IMR-90 (cell line): ENCODE measurements at regions not wholly inside any gene's neighbourhood (a gene's known extent, or its start where the extent isn't known, plus 50 kb on each side); places are given as distances from the start of the nearest gene placed in this dataset.

Source experiments
- ATAC-seq: fragments of 200-7000 bp; cut with Tn5 transposase; 2 replicates; pipeline ENCODE4 v1.9.1; 2020; ENCODE audit warnings: low read depth, mild to moderate bottlenecking, moderate library complexity
- BruUV-seq: library from RNA; stranded (reverse); fragments of 400-500 nt; replicated peaks from 2 replicates; lab custom pipeline; 2021; lab: Mats Ljungman, UMichigan
- CTCF ChIA-PET: fragments of 300-600 bp; formaldehyde crosslinking; extraction: SDS; loops from one replicate; lab custom pipeline; 2021; ENCODE audit warnings: antibody characterized with exemption; lab: Yijun Ruan, JAX
- POLR2A ChIA-PET: fragments of 300-600 bp; sonication (Branson Sonifier 250); formaldehyde crosslinking; loops from one replicate; lab custom pipeline; 2022; ENCODE audit warnings: antibody characterized with exemption; ENCODE audit not compliant: unreplicated experiment; lab: Charles Lee
- DNase-seq: peaks from one replicate; pipeline ENCODE4 v3.0.0; 2013
- H2AFZ ChIP-seq: replicated peaks from 2 replicates; pipeline ENCODE3; 2013; ENCODE audit warnings: low read length, mild to moderate bottlenecking; ENCODE audit not compliant: poor library complexity
- H2AK5ac ChIP-seq: 2 replicates; pipeline ENCODE4 v1.6.1; 2013; ENCODE audit warnings: low read depth, low read length, inconsistent platforms
- H2AK9ac ChIP-seq: replicated peaks from 2 replicates; pipeline ENCODE3; 2013; ENCODE audit warnings: mild to moderate bottlenecking, low read depth, low read length, moderate library complexity; ENCODE audit not compliant: poor library complexity
- H2BK120ac ChIP-seq: 2 replicates; pipeline ENCODE4 v1.6.1; 2013; ENCODE audit warnings: low read depth, low read length, inconsistent platforms
- H2BK15ac ChIP-seq: 3 replicates; pipeline ENCODE4 v1.6.1; 2013; ENCODE audit warnings: low read depth, low read length, inconsistent platforms
- H2BK20ac ChIP-seq: 2 replicates; pipeline ENCODE4 v1.6.1; 2013; ENCODE audit warnings: low read depth, mild to moderate bottlenecking, inconsistent platforms, low read length, moderate library complexity
- H2BK5ac ChIP-seq: 2 replicates; pipeline ENCODE4 v1.6.1; 2013; ENCODE audit warnings: mild to moderate bottlenecking, low read depth, low read length, inconsistent platforms; ENCODE audit not compliant: poor library complexity, severe bottlenecking
- H3K14ac ChIP-seq: replicated peaks from 2 replicates; pipeline ENCODE4 v1.6.1; 2013; ENCODE audit warnings: low read depth, low read length, inconsistent platforms
- H3K18ac ChIP-seq: 2 replicates; pipeline ENCODE4 v1.6.1; 2013; ENCODE audit warnings: low read depth, low read length, control low read depth
- H3K23ac ChIP-seq: 2 replicates; pipeline ENCODE4 v1.6.1; 2013; ENCODE audit warnings: low read depth, low read length, inconsistent platforms
- H3K27ac ChIP-seq: 2 replicates; pipeline ENCODE4 v1.5.1; 2013; ENCODE audit warnings: mild to moderate bottlenecking, control low read depth, low read length; ENCODE audit not compliant: insufficient read depth
- H3K27me3 ChIP-seq: 2 replicates; pipeline ENCODE4 v1.6.1; 2013; ENCODE audit warnings: low read length; ENCODE audit not compliant: control insufficient read depth, insufficient read depth
- H3K36me3 ChIP-seq: 2 replicates; pipeline ENCODE4 v1.6.1; 2013; ENCODE audit warnings: low read length, mixed read lengths; ENCODE audit not compliant: control insufficient read depth, insufficient read depth
- H3K4ac ChIP-seq: 2 replicates; pipeline ENCODE4 v1.6.1; 2013; ENCODE audit warnings: low read depth, low read length, inconsistent platforms
- H3K4me1 ChIP-seq: 2 replicates; pipeline ENCODE4 v1.6.1; 2013; ENCODE audit warnings: low read length, mixed read lengths; ENCODE audit not compliant: control insufficient read depth, insufficient read depth
- H3K4me2 ChIP-seq: 2 replicates; pipeline ENCODE4 v1.6.1; 2013; ENCODE audit warnings: low read depth, mild to moderate bottlenecking, control low read depth, low read length, moderate library complexity
- H3K4me3 ChIP-seq: 2 replicates; pipeline ENCODE4 v1.5.1; 2013; ENCODE audit warnings: low read depth, mild to moderate bottlenecking, control low read depth, low read length, moderate library complexity; ENCODE audit not compliant: insufficient read depth
- H3K56ac ChIP-seq: 2 replicates; pipeline ENCODE4 v1.6.1; 2013; ENCODE audit warnings: low read length, inconsistent platforms; ENCODE audit not compliant: insufficient read depth; ENCODE audit errors: extremely low read depth
- H3K79me1 ChIP-seq, 2 experiments: 2 replicates each; pipeline ENCODE4 v1.6.1; 2013; ENCODE audit warnings: low read length in 2 of 2, inconsistent platforms in 1 of 2, low read depth in 1 of 2
- H3K9ac ChIP-seq: 2 replicates; pipeline ENCODE4 v1.6.1; 2013; ENCODE audit warnings: low read depth, low read length, control low read depth
- H3K9me1 ChIP-seq: 2 replicates; pipeline ENCODE4 v1.6.1; 2013; ENCODE audit warnings: low read length, inconsistent platforms; ENCODE audit not compliant: insufficient read depth
- H3K9me3 ChIP-seq: 2 replicates; pipeline ENCODE4 v1.6.1; 2013; ENCODE audit warnings: low read length; ENCODE audit not compliant: control insufficient read depth, insufficient read depth
- H4K20me1 ChIP-seq: 2 replicates; pipeline ENCODE4 v1.6.1; 2013; ENCODE audit warnings: low read length, inconsistent platforms; ENCODE audit not compliant: insufficient read depth
- H4K5ac ChIP-seq: 2 replicates; pipeline ENCODE4 v1.6.1; 2013; ENCODE audit warnings: mild to moderate bottlenecking, low read depth, low read length, control low read depth
- H4K8ac ChIP-seq, 2 experiments: 2 replicates each; pipeline ENCODE4 v1.6.1; 2013; ENCODE audit warnings: low read depth in 2 of 2, low read length in 2 of 2, control low read depth in 1 of 2, inconsistent platforms in 1 of 2
- H4K91ac ChIP-seq: 2 replicates; pipeline ENCODE4 v1.6.1; 2013; ENCODE audit warnings: low read depth, low read length, inconsistent platforms; ENCODE audit not compliant: insufficient read depth
- CEBPB ChIP-seq: IDR thresholded peaks from 2 replicates; pipeline ENCODE4 v1.6.1; 2012; ENCODE audit warnings: low read depth, low read length, improper control_type of control experiment
- RAD21 ChIP-seq: IDR thresholded peaks from 2 replicates; pipeline ENCODE4 v1.6.1; 2012; ENCODE audit warnings: low read length, improper control_type of control experiment
- RCOR1 ChIP-seq: IDR thresholded peaks from 2 replicates; pipeline ENCODE4 v1.6.1; 2012; ENCODE audit warnings: mild to moderate bottlenecking, low read length, improper control_type of control experiment; ENCODE audit not compliant: insufficient replicate concordance
- WGBS, 2 experiments: methylation state at CpG; one replicate each; pipeline versions ENCODE4 v1.1.5 to v1.1.7; 2013; ENCODE audit warnings: missing lambda C conversion rate in 2 of 2; ENCODE audit not compliant: insufficient read length in 1 of 2; ENCODE audit errors: extremely low coverage in 2 of 2; 5-methylcytosine and 5-hydroxymethylcytosine counted together
- dilution Hi-C: fragments of 300-500 bp; cut with HindIII; formaldehyde crosslinking; loops from one replicate; pipeline ENCODE4 v1.14.3; 2018; ENCODE audit warnings: low sequenced_read_pairs; ENCODE audit not compliant: unreplicated experiment
- in situ Hi-C: fragments of 300-500 bp; cut with MboI; formaldehyde crosslinking; loops from 3 replicates; pipeline ENCODE4 v1.14.3; 2019; ENCODE audit warnings: low sequenced_read_pairs, inconsistent platforms, mixed read lengths
- intact Hi-C: fragments of 100-400 bp; cut with micrococcal nuclease; formaldehyde crosslinking; loops from 2 replicates; pipeline ENCODE4 v1.10.0; 2022

DNA sequence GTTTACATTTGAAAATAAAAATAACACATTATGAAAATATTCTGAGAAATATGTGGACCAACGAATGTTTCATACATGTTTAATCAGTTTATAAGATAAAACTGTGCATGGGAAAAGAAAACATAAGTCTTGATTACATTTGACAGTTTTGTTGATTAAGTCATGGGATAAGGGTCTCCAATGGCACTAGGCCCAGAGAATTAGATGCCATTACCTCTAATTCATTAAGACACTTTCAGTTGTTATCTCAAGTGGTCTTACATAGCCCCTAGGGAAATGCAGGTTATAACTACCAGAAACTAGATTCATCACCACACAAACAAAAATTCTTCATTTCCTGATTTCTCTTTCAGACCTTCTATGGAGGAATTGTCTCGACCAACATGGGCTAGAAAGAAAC lies 300.8 kb downstream of the PCDH7 start:
- in situ Hi-C loops = no loop called here
- POLR2A ChIA-PET = no interaction called here
- TF ChIP-seq RAD21 (no peak), CEBPB (no peak), RCOR1 (no peak)
- Histone ChIP-seq H2BK120ac (no peak overlapping the region), H2BK20ac (no peak overlapping the region), H2AK5ac (no peak overlapping the region), H3K27me3 (no peaks in the 10 kb centered on the region), H3K4ac (no peak overlapping the region), H3K9ac (no peak overlapping the region), H3K36me3 (no peaks in the 10 kb centered on the region), H2BK5ac (no peak overlapping the region), H4K91ac (no peak overlapping the region), H3K79me1 (no peaks in the 10 kb centered on the region), H3K9me3 (no peaks in the 10 kb centered on the region), H3K4me1 (no peaks in the 10 kb centered on the region), H3K4me2 (no peak overlapping the region), H3K14ac (no peak overlapping the region), H3K23ac (no peak overlapping the region), H3K27ac (no peak overlapping the region), H4K20me1 (no peaks in the 10 kb centered on the region), H4K8ac (no peak overlapping the region), H2AFZ (no peak overlapping the region), H3K56ac (no peak overlapping the region), H2BK15ac (no peak overlapping the region), H3K9me1 (no peaks in the 10 kb centered on the region), H3K4me3 (no peak overlapping the region), H4K5ac (no peak overlapping the region), H2AK9ac (no peak overlapping the region), H3K18ac (no peak overlapping the region)
- no CpG with 5 or more reads among the region's 2 CpGs for WGBS, 2 experiments
- intact Hi-C loops = no loop called here
- BruUV-seq = no TSS peak
- ATAC-seq = no peak
- CTCF ChIA-PET = interaction anchor here (0.6 kb wide), 1 partner anchor 24 kb away, joined by 3 read pairs; no protein-coding TSS in a partner anchor
- dilution Hi-C loops = no loop called here
- no peak for DNase-seq
